IPS-NIHi11 (cell line): ENCODE measurements at regions not wholly inside any gene's neighbourhood (a gene's known extent, or its start where the extent isn't known, plus 50 kb on each side); places are given as distances from the start of the nearest gene placed in this dataset.

Source experiments
- DNase-seq: peaks from one replicate; pipeline ENCODE4 v3.0.0; 2012; ENCODE audit warnings: mixed read lengths, low spot score

- DNase-seq: no peak
These were observed 65.3 kb upstream of the C14orf180 start for GRCh38 chr14:104514156-104514848.

GRCh38 chr14:104515059-104515810 is 64.3 kb upstream of the C14orf180 start:
- DNase-seq: no peak

- no peak for DNase-seq
These were observed 63.5 kb upstream of the C14orf180 start for GRCh38 chr14:104515811-104516780.

- no peak for DNase-seq
These were observed 62.7 kb upstream of the C14orf180 start for GRCh38 chr14:104516906-104517305.

DNA sequence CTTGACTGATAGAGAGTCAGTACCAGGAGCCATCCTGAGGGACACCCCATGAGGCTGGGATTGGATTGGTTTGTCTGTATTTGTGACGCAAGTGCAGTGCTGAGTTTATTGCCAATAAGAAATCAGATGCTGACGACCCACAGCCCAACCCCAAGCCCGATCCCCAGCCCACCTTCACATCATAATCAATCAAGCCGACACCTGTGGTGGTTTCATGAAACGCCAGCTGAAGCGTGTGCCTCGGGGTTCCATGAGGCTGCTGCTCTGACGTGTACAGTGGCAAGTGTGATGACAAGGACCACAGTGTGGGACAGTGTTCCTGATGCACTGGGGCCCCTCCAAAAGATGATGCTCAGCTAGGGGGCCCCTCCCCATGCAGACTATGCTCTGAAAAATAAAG is 62.1 kb upstream of the C14orf180 start:
- no peak for DNase-seq

DNA sequence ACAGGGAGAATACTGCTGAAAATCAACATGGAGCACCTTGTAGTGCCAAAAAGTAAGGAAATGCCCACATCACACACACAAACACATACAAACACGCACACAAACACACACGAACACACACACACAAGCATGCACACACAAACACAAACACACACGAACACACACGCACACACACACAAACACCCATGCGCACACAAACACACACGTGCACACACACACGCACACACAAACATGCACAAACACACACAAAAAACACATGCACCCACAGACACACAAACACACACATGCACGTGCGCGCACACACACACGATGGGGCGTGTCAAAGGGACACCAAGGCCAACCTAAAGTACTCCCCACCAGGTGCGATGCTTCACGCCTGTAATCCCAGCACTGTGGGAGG is 61.7 kb upstream of the C14orf180 start:
- no peak for DNase-seq

DNA sequence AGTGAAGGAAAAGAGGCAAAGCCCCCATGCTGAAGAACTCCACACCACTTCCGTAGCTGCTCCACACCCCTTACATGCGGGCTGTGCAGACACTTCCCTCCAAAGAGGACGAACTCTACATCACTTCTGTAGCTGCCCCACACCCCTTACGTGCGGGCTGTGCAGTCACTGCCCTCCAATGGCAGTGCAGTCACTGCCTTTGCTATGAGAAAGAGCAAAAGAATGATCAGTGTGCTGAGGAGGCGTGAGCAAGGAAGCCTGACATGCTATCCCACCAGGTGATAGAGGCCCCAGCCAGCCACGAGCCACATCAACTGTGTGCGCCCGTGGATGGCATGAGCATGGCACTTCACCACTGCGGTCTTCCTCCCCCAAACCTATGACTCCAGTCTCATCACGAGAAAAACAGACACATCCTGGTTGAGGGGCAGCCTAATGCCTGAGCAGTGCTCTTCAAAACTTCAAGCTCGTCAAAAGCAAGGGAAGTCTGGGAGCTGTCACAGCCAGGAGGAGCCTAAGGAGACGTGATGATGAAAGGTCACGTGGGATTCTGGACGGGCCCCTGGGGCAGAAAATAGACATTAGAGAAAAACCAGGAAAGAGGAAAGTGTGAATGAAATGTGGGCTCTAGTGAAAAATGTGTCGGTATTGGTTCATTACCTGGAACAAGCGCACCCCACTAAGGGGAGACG is 60.8 kb upstream of the C14orf180 start:
- DNase-seq: no peak

- no peak for DNase-seq
These were observed 59.8 kb upstream of the C14orf180 start for GRCh38 chr14:104519721-104520120.

DNA sequence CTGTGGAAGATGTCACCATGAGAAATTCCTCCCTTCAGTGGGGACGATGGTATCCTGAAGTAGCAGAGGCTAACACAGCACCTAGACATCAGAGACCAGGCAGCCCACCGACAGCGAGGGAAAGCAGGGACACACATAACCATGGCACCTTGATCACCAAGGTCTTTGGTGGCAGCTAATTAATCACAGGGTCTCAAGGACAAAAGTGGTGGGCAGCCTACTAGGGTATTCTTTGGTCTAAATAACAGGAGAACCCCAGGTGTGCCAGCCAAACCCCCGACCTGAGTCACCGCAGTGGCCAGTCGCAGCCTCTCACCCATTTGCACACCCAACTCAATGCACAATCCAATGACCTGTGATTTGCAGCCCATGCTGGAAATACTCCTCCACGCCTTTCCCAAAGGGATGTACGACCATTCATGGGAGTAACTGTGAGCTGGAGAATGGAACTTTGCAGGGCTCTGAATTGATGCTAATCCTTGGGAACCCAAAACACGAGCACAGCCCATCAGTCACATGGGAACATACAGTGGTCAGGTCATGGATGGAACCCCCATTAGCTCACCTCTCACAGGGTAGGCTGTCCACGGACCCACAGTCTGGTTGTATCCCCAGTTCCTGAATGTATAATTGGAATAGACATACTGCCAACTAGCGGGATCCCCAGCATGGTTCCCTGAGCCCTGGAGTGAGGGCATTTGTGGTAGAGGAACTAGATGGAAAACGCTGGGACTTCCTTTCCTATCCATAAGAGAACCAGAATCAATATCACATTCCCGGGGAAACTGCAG is 58.7 kb upstream of the C14orf180 start:
- DNase-seq: no peak

- DNase-seq: no peak
These were observed 57.5 kb upstream of the C14orf180 start for GRCh38 chr14:104521816-104522745.

- no peak for DNase-seq
These were observed 56.5 kb upstream of the C14orf180 start for GRCh38 chr14:104522926-104523545.

- no peak for DNase-seq
These were observed 56.0 kb upstream of the C14orf180 start for GRCh38 chr14:104523546-104523935.

- DNase-seq: no peak
These were observed 54.8 kb upstream of the C14orf180 start for GRCh38 chr14:104524726-104525125.

- no peak for DNase-seq
These were observed 52.6 kb upstream of the C14orf180 start for GRCh38 chr14:104526723-104527645.

- no peak for DNase-seq
These were observed 51.6 kb upstream of the C14orf180 start for GRCh38 chr14:104527857-104528459.

DNA sequence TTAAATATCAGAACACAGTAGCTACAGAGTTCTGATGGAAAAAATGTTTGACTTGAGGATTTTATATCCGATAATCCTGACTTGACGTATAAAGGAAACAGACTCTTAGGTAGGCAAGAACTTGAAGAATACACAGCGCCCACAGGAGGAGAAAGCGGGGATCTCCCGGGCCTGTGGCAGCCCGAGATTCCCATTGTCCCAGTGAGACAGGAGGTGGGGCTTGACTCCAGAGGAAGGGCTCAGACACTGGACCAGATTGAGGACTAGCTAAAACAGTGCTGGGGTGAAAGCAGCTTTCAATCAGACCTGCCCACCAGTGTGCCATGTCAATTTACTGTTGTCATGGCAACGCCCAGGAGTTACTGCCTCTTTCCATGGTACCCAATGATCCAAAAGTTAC is 51.1 kb upstream of the C14orf180 start:
- DNase-seq: peak; percentile 10
